GM10248 (cell line): ENCODE measurements at regions not wholly inside any gene's neighbourhood (a gene's known extent, or its start where the extent isn't known, plus 50 kb on each side); places are given as distances from the start of the nearest gene placed in this dataset.
"Not testable (repeated sequence)": the region's sequence is repeated elsewhere in the genome, so short reads cannot be mapped to it uniquely, and the experiment has no call there.

Source experiments
- CTCF ChIA-PET: fragments of 300-600 bp; sonication (Branson Sonifier 250); formaldehyde crosslinking; extraction: SDS; loops from one replicate; lab custom pipeline; 2021; ENCODE audit warnings: antibody characterized with exemption; lab: Yijun Ruan, JAX
- POLR2A ChIA-PET: fragments of 350-650 bp; sonication (Branson Sonifier 250); formaldehyde crosslinking; extraction: SDS; loops from one replicate; lab custom pipeline; 2020; ENCODE audit warnings: antibody characterized with exemption; lab: Yijun Ruan, JAX
- DNase-seq: peaks from one replicate; pipeline ENCODE4 v3.0.0; 2012; ENCODE audit errors: extremely low spot score
- CTCF ChIP-seq: IDR thresholded peaks from 2 replicates; pipeline ENCODE4 v1.5.1; 2012; ENCODE audit warnings: mild to moderate bottlenecking, low read depth; ENCODE audit errors: extremely low read depth, missing control alignments, control extremely low read depth

- no peak for DNase-seq
- CTCF ChIA-PET = no interaction called here
- POLR2A ChIA-PET = no interaction called here
- no peak for TF ChIP-seq CTCF
These were observed 64.3 kb upstream of the RBM19 start for GRCh38 chr12:114030451-114030850.

GRCh38 chr12:114026805-114027204, 60.7 kb upstream of the RBM19 start:
- POLR2A ChIA-PET = no interaction called here

GRCh38 chr12:114025935-114026334, 59.8 kb upstream of the RBM19 start:
- POLR2A ChIA-PET = no interaction called here
- no peak for DNase-seq
- CTCF ChIA-PET = no interaction called here

More at GRCh38 chr12:114026805-114027204, 60.7 kb upstream of the RBM19 start:
- CTCF ChIA-PET = no interaction called here
- TF ChIP-seq CTCF = no peak
- no peak for DNase-seq

GRCh38 chr12:114022081-114022480, 56.0 kb upstream of the RBM19 start:
- DNase-seq, POLR2A ChIA-PET, CTCF ChIA-PET: not testable (repeated sequence)

More at GRCh38 chr12:114025935-114026334, 59.8 kb upstream of the RBM19 start:
- no peak for TF ChIP-seq CTCF

- no peak for DNase-seq
- ChIA-PET CTCF (no interaction called here), POLR2A (no interaction called here)
- no peak for TF ChIP-seq CTCF
These were observed 52.5 kb upstream of the RBM19 start for GRCh38 chr12:114018669-114019068.
